Right lung (tissue), 2 donors: ENCODE measurements at regions not wholly inside any gene's neighbourhood (a gene's known extent, or its start where the extent isn't known, plus 50 kb on each side); places are given as distances from the start of the nearest gene placed in this dataset.
"Not testable (repeated sequence)": the region's sequence is repeated elsewhere in the genome, so short reads cannot be mapped to it uniquely, and the experiment has no call there.

ENCODE experiments used
- DNase-seq, 2 donors: peaks; one replicate each; pipeline ENCODE4 v3.0.0-alpha.2; 2013

DNA sequence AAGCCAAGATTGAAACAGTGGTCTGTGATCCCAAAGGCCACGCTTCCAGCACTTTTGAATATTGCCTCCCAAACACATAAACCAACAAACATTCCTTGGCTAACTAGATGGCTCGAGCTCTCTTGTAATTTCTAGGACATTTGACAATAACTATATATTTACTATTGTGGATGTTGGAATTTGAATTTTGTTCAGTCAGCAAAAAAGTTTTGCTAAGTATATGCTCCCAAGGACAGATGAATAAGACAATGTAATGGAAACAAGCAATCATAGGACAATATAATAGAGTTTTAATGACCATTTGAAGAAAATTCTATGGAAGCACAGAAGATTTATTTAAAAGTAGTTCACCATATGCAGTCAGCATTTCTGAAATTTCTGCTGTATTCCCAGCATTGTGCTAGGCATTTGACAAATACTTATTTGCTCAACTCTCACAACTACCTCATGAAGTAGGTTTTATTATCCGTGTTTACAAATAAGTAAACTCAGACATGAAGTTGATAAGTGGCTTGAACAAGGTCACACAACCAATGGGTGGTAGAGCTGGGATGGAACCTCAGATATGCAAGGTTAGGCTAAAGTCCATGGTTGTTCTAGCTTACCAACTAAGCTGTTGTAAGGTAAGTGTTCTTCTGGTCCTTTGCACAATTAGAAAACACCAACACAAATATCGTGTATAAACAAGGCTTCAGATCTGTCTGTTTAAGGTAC is 205.1 kb downstream of the NUFIP1 start:
- DNase-seq: no peak

DNA sequence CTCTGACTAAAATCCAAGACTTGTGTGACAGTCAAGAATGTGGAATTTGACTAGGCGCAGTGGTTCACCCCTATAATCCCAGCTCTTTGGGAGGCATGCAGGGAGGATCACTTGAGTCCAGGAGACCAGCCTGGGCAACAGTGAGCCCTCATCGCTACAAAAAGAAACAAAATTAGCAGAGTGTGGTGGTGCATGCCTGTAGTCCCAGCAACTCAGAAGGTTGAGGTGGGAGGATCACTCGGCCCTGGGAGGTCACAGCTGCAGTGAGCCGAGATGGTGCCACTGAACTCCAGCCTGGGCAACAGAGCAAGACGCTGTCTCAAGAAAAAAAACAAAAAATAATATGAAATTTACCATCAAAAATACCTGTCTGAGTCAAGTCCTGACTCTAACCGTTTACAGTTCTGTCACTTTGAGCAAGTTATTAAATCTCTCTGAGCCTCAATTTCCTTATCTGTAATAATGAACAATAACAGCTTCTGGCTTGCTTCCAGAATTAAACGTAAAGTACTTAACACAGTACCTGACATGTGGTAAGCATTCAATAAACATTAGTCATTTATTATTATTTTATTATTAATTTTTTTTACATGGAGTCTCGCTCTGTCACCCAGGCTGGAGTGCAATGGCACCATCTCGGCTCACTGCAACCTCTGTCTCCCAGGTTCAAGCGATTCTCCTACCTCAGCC is 204.6 kb upstream of the TSC22D1 start:
- DNase-seq: no peak

DNA sequence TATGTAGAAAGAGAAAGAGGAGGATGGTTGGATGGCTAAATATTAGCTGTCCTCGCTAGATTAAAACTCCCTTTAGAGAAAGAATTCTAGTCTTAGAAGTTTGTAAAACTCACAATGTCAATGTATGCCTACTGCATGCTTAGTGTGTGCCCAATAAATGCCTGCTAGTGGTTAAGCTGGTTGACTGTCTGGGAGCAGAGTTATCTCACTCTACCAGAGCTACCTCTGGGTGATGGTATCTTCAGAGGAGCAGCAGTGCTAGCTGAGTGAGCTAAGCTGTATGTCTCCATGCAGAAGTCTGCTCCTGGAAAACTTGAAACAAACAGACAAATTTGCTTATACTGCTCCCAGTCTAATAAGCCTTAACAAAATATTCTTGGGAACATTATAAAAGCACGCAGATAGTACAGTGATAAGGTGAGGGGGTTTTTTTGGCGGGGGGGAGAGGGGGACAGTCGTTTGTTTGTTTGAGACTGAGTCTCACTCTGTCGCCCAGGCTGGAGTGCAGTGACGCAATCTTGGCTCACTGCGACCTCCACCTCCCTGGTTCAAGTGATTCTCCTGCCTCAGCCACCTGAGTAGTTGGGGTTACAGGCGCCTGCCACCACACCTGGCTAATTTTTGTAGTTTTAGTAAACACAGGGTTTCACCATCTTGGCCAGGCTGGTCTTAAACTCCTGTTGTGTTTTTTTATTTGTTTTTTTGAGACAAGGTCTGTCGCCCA is 202.8 kb upstream of the TSC22D1 start:
- no peak for DNase-seq

DNA sequence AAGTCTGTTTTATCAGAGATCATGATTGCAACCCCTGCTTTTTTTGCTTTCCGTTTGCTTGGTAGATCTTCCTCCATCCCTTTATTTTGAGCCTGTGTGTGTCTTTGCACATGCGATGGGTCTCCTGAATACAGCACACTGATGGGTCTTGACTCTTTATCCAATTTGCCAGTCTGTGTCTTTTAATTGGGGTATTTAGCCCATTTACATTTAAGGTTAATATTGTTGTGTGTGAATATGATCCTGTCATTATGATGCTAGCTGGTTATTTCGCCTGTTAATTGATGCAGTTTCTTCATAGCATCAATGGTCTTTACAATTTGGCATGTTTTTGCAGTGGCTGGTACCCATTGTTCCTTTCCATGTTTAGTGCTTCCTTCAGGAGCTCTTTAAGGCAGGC is 199.2 kb upstream of the TSC22D1 start:
- DNase-seq: not testable (repeated sequence)

DNA sequence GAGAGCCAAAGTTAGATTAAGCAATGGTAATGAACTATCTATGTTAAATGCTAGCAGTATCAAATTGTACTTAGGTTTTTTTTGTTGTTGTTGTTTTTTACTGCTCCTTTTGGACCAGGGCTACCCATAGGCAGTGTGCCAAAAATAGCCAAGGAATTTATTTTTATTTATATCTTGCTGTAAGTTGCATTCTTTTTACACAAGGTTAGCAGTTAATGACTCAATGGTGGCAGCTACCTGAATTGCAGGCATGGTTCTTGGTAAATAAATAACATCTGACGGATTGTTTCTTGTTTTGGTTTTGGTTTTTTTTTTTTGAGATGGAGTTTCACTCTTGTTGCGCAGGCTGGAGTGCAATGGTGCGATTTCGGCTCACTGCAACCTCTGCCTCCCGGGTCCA is 194.8 kb upstream of the TSC22D1 start:
- DNase-seq: no peak

DNA sequence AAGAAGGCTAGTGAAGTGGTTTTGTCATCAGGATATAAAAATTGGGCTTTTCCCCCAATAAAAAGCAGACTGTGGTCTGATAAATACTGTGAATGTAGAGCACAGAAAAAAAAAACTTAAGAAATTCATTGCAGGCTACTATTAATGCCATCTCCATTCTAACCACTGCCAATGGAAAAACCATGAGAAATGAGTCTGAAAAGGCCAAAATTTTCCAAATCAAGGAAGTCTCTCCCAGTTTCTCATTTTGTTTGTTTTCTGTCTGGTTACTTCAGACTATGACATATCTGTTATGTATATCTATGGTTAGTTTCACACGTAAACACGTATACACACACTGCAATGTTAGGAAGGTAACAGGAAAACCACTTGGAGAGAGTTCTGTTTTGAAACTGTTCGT is 193.6 kb upstream of the TSC22D1 start:
- DNase-seq: no peak

DNA sequence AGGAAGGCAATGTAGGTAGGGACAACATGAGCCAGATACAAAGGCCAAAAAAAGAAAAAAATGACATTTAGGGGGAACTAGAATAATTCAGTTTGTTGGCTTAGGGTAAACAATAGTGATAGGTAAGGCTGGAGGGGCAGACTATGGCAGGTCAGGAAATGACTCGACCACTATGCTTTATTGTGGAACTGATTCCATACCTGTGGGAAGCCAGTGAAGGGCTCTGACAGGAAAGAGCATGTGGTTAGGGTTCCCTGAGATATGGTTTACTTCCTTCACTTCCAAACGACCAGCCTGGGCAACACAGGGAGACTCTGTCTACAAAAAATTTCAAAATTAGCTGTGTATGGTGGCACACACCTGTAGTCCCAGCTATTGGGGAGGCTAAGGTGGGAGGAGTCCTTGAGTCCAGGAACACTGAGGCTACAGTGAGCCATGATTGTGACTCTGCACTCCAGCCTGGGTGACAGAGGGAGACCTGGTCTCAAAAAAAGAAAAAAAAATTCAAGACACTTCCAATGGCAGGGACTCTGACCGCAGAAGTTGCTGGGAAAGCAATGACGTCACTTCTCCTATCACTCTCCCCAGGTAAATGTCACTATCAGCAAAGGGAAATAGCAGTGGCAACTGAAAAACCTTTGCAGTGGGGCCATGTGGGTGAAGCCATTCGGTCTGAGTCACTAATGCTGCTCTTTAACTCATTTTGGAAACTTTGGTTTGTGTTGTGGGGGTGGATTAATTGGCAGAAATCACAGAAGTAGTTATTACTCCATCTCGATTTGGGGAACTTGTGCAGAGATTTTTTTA is 192.8 kb upstream of the TSC22D1 start:
- no peak for DNase-seq

DNA sequence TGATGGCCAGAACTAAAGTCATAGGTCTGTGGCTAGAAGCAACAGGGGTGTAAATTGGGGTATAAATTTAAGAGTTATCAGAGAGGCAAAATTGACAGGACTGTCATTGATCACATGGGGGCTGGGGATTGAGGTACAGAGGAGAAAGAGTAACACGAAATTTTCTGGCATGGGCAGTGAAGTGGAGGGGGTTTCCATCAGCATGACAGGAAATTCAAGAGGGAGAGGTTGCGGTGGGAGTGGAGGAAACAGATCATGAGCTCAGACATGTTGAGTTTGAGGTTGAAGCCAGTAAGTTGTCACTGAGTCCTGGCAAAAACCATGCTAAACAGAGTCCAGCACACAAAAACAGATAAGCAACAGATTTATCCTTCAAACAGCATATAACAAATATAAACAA is 192.1 kb upstream of the TSC22D1 start:
- no peak for DNase-seq

DNA sequence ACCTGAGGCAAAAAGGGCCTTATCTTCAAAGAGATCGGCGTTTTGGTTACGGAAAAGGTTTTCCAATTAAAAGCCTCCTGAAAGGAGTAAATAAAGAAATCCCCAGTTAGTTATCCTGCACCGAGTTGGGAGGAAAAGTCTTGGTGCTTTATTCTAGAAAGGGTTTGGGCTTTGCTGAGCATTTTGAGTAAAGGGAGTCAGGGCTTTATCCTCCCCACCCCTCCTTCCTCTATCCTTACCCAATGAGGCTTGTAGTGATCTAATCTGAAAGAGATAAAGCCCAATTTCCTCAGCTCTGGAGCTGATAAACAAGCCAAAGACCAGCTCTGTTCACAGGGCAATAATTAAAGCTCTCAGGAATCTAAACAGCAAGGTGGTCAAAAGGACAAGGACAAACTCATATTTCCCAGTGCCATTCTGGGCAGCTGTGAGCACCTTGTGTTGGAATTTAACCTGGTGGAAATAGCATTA is 188.9 kb upstream of the TSC22D1 start:
- DNase-seq: no peak

DNA sequence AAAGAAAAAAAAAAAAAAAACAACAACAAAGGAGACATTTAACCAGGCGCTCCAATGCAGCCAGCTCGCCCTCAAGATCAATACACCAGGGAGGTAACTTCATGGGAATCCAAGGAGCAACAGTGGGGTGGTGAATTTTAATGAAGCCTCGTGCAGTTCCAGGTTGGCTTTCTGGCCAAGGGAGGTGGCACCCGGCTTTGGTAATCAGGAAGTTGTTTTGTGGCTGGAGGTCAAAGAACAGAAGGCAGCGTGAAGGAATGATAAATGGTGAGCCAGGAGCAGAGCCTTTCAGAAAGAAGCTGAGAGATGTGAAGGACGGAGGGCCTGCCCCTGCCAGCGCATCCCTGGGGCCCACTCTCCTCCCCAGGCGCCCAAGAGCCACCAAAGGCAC is 188.2 kb upstream of the TSC22D1 start:
- no peak for DNase-seq

DNA sequence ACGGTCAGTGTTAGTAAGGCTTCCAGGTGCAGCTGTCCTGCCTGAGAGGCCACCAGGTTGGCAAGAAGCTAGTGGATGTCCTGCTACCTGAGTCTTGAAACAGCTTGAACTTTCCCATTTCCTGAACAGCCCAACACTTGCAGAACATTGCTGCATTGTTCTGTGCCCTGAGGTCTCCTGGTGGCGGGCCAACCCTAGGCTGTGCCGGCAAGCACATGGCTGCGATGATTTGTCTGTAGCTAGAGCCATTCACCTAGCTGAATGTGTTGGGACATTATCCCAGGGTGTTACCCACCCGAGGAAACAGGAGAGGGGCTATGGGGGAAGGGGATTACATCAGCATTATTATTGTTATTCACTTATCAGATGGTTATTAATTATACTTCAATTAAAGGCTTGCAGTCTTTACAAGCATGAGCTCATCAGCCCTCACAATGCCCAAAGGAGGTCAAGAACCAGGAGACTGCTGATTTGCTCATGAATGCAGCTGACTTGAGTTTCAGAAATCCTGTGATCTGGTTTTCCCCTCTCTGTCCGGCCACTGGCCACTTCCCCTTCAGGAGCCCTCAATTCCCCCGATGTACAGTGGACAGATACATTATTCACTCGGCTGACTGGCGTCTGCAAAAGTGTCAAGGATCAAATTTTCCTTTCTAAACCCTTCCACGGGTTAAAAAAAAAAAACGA is 187.6 kb upstream of the TSC22D1 start:
- no peak for DNase-seq

DNA sequence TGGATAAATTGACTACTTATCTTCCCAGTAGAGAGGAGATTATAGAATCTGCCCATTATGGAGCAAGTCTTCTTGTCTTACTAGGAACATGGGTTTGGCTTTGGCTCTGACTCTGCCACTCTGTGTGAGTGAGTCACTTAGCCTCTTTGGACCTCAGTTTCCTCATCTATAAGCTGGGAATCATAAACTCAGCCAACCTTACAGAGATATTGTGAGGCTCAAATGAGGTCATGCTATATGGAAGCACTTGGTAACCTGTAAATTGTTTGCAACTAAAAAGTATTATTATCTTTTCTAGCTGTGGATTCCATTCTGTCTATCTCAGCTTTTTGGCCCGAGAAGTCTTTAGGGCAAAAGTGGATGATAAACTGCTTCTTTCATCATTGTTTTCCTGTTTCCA is 186.8 kb upstream of the TSC22D1 start:
- DNase-seq: no peak

DNA sequence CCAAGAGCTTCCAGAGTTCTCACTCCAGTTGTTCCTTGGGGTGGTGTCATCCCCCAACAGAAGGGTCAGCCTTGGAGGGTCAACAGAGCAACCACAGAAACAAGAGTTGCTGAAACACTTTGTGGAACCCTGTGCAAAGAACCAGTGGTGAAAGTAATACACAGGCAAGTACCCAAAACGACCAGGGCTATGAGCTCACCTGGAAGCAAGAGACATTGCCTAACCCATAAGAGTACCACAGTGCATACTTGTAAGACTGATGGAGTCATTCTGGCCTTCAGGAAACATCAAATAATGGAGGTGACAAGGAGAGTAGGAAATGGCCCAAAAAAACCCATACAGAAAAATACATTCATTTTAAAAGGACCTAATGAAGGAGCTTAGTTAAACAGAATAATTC is 184.3 kb upstream of the TSC22D1 start:
- no peak for DNase-seq

DNA sequence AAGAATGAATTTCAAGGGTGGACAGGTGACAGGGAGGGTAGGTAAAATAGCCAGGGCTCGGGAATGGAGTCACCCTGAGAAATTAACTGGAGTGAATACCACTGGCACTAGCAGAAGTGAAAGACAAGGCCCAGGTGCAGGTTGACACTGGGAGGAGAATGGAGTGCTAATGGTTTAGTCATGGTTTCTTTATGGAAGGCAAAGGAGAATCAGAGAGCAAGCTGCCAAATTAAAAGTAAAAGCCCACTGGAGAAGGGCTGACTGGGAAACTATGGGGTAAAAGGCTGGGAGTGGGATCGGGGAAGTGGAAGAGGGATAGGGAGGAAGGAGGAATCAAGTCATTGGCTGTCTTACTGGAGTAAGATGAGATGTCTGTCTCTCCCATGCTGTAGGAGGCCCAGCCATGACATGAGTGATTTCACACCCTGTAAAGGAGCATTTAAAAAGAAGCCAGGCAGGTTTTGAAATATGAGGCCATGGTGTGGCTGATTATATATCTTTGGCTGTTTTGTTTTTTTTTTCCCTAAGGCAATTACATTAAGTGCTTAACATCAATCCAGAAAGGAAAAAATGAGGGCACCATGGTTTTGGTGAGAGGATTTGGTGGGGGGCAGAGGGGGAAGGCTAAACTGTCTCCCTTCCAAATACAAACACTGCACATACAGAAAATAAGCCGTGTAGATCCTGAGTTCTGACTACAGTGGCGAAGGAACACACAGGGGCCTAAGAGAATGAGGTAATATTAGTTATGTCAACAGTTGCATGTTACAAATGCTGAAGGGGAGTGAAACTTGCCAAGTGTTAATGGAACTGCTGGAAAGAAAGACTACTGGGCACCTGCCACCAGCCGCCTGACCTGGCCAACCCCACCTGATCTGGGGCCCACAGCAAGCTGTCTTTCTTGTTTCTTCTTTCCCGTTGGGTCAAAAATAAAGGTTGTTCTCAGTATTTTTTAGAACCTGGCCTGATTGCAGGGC is 183.5 kb upstream of the TSC22D1 start:
- DNase-seq: peak; percentile 41 to 49

DNA sequence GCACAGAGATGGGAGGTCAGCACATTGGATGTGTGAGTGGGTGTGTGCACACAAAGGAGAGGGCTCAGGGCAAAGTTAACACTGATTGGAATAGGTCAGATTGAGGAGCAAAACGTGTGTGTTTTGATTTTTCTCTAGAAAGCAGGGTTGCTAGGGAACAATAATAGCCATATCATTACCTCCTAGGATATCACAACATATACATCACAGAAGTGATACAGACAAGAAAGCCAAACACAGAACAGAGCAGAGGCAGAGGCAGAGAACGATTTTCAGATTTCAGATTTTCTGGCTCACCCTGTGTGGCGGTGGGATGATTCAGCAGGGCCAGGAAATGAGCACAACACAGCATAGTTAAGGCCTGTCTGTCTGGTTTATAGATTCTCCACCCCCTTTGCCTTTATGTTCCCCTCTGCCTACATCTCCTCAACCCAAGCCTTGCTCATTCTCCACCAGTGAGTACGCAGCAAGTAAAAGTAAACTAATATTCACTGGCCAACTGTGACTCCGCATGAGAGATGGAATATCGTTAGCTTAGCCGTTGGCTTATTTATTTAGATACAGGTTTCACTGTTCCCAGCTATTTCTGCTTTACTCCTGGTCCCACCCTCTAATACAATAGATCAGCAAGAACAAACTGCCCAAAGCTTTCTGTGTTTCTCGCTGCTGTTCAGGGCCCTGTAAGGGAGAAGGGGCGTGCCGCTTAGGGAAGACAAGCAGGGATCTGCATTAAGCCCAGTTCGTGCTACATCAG is 182.7 kb upstream of the TSC22D1 start:
- no peak for DNase-seq

DNA sequence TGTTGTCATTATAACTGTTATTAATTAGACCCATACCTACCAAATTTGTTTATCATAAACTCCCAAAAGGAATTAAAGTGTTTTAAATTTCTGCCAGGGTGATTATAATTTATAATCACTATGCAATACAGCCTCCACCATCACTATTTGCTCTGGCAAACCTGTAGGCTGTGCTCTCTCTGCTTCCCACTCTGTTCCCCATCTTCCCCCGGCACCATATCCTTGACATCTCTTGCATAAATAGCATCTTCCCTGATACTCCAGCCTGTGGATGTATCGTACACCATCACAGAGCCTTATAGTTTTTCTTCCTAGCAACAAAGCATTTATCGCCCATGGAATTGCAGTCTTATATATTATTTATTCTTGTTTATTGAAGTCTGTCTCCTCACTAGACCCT is 181.5 kb upstream of the TSC22D1 start:
- DNase-seq: no peak

DNA sequence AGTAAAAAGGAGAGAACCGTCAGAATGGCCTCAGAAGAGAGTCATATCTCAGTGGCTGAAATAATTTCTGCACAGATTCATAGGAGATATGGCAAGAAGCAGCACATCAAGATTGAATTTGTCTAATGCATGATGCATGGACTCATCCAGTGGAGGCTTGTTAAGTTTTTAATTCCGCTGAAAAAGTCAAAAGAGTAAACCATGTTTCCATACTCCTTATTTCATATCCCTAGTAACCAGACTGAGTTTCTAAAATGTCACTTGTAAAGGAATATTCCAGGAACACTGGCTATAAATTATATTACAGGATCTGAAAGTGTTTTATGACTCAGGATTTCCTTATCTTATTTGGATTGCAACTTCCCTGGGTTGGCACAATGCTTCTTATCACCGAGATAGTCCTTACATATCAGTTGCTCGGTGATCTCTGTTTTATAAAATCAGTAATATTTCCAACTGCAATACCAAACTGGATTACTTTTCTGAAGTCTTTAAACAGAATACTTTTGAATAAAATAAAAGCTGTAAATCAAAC is 180.2 kb upstream of the TSC22D1 start:
- DNase-seq: no peak

DNA sequence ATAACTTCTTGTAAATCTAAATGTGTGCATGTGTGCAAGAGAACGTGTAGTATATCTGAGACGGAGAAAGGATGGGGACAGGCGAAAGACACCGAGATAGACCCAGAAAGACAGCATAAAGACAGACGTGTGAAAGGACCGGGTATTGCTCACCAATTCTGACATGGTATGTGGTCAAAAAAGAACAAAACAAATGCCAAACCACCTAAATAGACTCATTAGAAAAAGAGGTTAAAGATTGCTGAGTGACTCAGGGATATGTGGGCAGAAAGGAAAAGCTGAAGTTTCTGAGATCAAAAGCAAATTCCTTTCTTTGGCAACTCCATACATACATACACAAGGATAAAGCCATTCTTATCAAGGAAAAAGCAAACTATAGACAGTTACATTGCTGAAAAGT is 179.7 kb upstream of the TSC22D1 start:
- no peak for DNase-seq

DNA sequence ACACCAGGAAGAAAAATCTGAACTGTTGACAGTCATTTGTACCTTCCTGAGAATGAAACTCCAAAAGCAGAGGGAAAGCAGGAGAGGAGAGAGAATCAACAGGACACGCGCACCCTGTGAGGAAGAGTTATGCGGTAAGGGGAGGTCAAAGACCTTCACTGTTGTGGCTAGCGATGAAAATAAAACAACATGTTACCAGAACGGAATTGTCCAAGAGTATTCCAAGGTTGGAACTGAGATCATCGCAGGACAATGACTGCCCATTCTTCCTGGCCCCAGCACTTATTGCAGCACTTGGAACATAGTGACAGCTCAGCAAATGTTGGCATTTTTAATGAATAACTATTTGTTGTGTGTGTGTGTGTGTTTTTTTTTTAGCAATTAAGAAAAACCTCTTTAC is 176.0 kb upstream of the TSC22D1 start:
- no peak for DNase-seq
